HEK293 (cell line): ENCODE measurements at regions not wholly inside any gene's neighbourhood (a gene's known extent, or its start where the extent isn't known, plus 50 kb on each side); places are given as distances from the start of the nearest gene placed in this dataset.

Source experiments
- CTCF ChIA-PET: fragments of 350-600 bp; formaldehyde crosslinking; extraction: SDS; loops from one replicate; lab custom pipeline; 2021; ENCODE audit warnings: antibody characterized with exemption; lab: Yijun Ruan, JAX
- POLR2A ChIA-PET: fragments of 300-600 bp; formaldehyde crosslinking; extraction: SDS; loops from one replicate; lab custom pipeline; 2020; ENCODE audit warnings: antibody characterized with exemption, inconsistent platforms; lab: Yijun Ruan, JAX
- H3K27ac ChIP-seq: fragments of 200-500 bp; sonication (Bioruptor generic); 2 replicates; pipeline ENCODE4 v1.5.1; 2014; ENCODE audit warnings: low read depth, low read length, control low read depth, inconsistent platforms; ENCODE audit errors: extremely low read depth
- H3K36me3 ChIP-seq, 2 experiments: fragments of 200-500 bp in 1 of 2; sonication (Bioruptor generic) in 1 of 2; 1 replicate in 1 of 2; 2 replicates in 1 of 2; pipeline ENCODE4 v1.5.1; 2014 to 2017; ENCODE audit warnings: inconsistent platforms in 2 of 2, low read length in 2 of 2; ENCODE audit not compliant: control insufficient read depth in 2 of 2, insufficient read depth in 1 of 2
- H3K4me1 ChIP-seq: fragments of 200-500 bp; sonication (Bioruptor generic); 2 replicates; pipeline ENCODE4 v1.5.1; 2014; ENCODE audit warnings: mild to moderate bottlenecking, low read length, inconsistent platforms; ENCODE audit not compliant: control insufficient read depth, insufficient read depth
- H3K4me3 ChIP-seq: 2 replicates; pipeline ENCODE4 v1.5.1; 2011; ENCODE audit warnings: low read depth, mild to moderate bottlenecking, control low read depth, low read length, moderate library complexity
- H3K9me3 ChIP-seq: fragments of 200-500 bp; sonication (Bioruptor generic); 2 replicates; pipeline ENCODE4 v1.5.1; 2014; ENCODE audit warnings: low read depth, low read length, inconsistent platforms; ENCODE audit not compliant: control insufficient read depth, insufficient read depth
- FEZF1 ChIP-seq: fragments of 450-650 bp; formaldehyde crosslinking; IDR thresholded peaks from 2 replicates; pipeline ENCODE4 v1.5.1; 2016; ENCODE audit warnings: missing biosample characterization, missing genetic modification characterization
- ZFP3 ChIP-seq: fragments of 450-650 bp; formaldehyde crosslinking; IDR thresholded peaks from 2 replicates; pipeline ENCODE4 v1.5.1; 2016; ENCODE audit warnings: low read depth, missing biosample characterization, missing genetic modification characterization
- ZIC2 ChIP-seq: fragments of 450-650 bp; formaldehyde crosslinking; IDR thresholded peaks from 2 replicates; pipeline ENCODE4 v1.5.1; 2016; ENCODE audit warnings: missing biosample characterization, missing genetic modification characterization
- ZNF133 ChIP-seq: fragments of 450-650 bp; formaldehyde crosslinking; IDR thresholded peaks from 2 replicates; pipeline ENCODE4 v1.5.1; 2016; ENCODE audit warnings: missing biosample characterization, missing genetic modification characterization
- ZNF214 ChIP-seq: fragments of 450-650 bp; formaldehyde crosslinking; IDR thresholded peaks from 2 replicates; pipeline ENCODE4 v1.5.1; 2017; ENCODE audit warnings: missing biosample characterization, mild to moderate bottlenecking, missing genetic modification characterization, borderline replicate concordance
- ZNF362 ChIP-seq: fragments of 450-650 bp; formaldehyde crosslinking; IDR thresholded peaks from 2 replicates; pipeline ENCODE4 v1.5.1; 2016; ENCODE audit warnings: missing biosample characterization, missing genetic modification characterization
- ZNF366 ChIP-seq: fragments of 450-650 bp; formaldehyde crosslinking; conservative IDR thresholded peaks from 2 replicates; pipeline ENCODE4 v1.5.1; 2016; ENCODE audit warnings: missing biosample characterization, missing genetic modification characterization
- ZNF529 ChIP-seq: fragments of 450-650 bp; formaldehyde crosslinking; IDR thresholded peaks from 2 replicates; pipeline ENCODE4 v1.5.1; 2017; ENCODE audit warnings: missing genetic modification characterization, missing biosample characterization; ENCODE audit not compliant: insufficient replicate concordance
- ZNF549 ChIP-seq: fragments of 450-650 bp; IDR thresholded peaks from 2 replicates; pipeline ENCODE4 v1.5.1; 2018; ENCODE audit warnings: missing biosample characterization, missing genetic modification characterization, mild to moderate bottlenecking, inconsistent platforms, moderate library complexity
- ZNF571 ChIP-seq: fragments of 450-650 bp; formaldehyde crosslinking; IDR thresholded peaks from 2 replicates; pipeline ENCODE4 v1.5.0; 2017; ENCODE audit warnings: missing biosample characterization, missing genetic modification characterization
- ZNF670 ChIP-seq: fragments of 450-650 bp; formaldehyde crosslinking; IDR thresholded peaks from 2 replicates; pipeline ENCODE4 v1.5.1; 2016; ENCODE audit warnings: missing biosample characterization, missing genetic modification characterization, low read depth
- ZNF704 ChIP-seq: fragments of 450-650 bp; formaldehyde crosslinking; IDR thresholded peaks from 2 replicates; pipeline ENCODE4 v1.5.1; 2016; ENCODE audit warnings: missing biosample characterization, missing genetic modification characterization
- ZNF747 ChIP-seq: fragments of 450-650 bp; formaldehyde crosslinking; IDR thresholded peaks from 2 replicates; pipeline ENCODE4 v1.5.1; 2016; ENCODE audit warnings: missing biosample characterization, missing genetic modification characterization
- ZNF777 ChIP-seq: fragments of 450-650 bp; formaldehyde crosslinking; IDR thresholded peaks from 2 replicates; pipeline ENCODE4 v1.5.1; 2017; ENCODE audit warnings: missing biosample characterization, missing genetic modification characterization, borderline replicate concordance
- ZNF792 ChIP-seq: fragments of 450-650 bp; formaldehyde crosslinking; IDR thresholded peaks from 2 replicates; pipeline ENCODE4 v1.5.1; 2016; ENCODE audit warnings: missing biosample characterization, missing genetic modification characterization
- TF ChIP-seq, protein P1 (sequence below): fragments of 450-650 bp; formaldehyde crosslinking; IDR thresholded peaks from 2 replicates; pipeline ENCODE4 v1.5.1; 2017; ENCODE audit warnings: missing biosample characterization, missing genetic modification characterization
- TF ChIP-seq, protein P2 (sequence below): fragments of 450-650 bp; formaldehyde crosslinking; IDR thresholded peaks from 2 replicates; pipeline ENCODE4 v1.5.1; 2016; ENCODE audit warnings: missing biosample characterization, missing genetic modification characterization, borderline replicate concordance

DNA sequence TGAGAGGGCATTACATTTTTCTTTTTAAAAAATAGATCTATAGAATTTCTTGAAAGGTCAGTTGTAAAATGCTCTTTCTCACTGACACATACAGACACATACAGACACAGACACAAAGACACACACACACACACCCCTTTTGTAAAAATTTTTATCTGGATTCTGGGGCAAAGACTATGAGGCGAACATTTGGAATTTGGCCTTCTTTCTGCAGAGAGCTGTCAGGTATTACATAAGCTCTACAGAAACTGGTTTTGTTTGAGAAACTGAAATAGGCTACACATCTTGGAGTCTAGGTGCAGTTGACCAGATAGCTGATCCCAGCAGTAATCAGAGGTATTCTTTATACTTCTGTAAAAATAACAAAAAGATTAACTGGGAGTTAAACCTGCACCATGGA is 315.9 kb upstream of the RPS23 start:
- TF ChIP-seq ZNF362 (tag by site-specific recombination) (no peak), ZNF747 (tag by site-specific recombination) (no peak)
- ChIA-PET POLR2A (no interaction called here), CTCF (no interaction called here)
- Histone ChIP-seq H3K4me3 (no peak overlapping the region), H3K36me3 (no peaks in the 10 kb centered on the region), H3K4me1 (no peaks in the 10 kb centered on the region), H3K9me3 (no peaks in the 10 kb centered on the region), H3K27ac (no peak overlapping the region)

GRCh38 chr5:82593481-82593880 is 315.3 kb upstream of the RPS23 start:
- CTCF ChIA-PET: no interaction called here
- no peak overlapping the region for H3K4me3 ChIP-seq
- H3K36me3 ChIP-seq: no peaks in the 10 kb centered on the region
- H3K9me3 ChIP-seq: no peaks in the 10 kb centered on the region
- H3K27ac ChIP-seq: no peak overlapping the region
- H3K4me1 ChIP-seq: no peaks in the 10 kb centered on the region
- TF ChIP-seq ZFP3 (no peak), ZNF133 (tag by site-specific recombination) (no peak), ZNF366 (tag by site-specific recombination) (no peak), ZNF704 (tag by site-specific recombination) (no peak), ZNF792 (tag by site-specific recombination) (no peak), ZNF529 (tag by site-specific recombination) (no peak), ZIC2 (tag by site-specific recombination) (no peak), ZNF670 (tag by site-specific recombination) (no peak), ZNF777 (tag by site-specific recombination) (no peak), ZNF549 (no peak), ZNF214 (tag by site-specific recombination) (no peak), ZNF571 (tag by site-specific recombination) (no peak), FEZF1 (tag by site-specific recombination) (no peak)
- TF ChIP-seq, protein P1, sequence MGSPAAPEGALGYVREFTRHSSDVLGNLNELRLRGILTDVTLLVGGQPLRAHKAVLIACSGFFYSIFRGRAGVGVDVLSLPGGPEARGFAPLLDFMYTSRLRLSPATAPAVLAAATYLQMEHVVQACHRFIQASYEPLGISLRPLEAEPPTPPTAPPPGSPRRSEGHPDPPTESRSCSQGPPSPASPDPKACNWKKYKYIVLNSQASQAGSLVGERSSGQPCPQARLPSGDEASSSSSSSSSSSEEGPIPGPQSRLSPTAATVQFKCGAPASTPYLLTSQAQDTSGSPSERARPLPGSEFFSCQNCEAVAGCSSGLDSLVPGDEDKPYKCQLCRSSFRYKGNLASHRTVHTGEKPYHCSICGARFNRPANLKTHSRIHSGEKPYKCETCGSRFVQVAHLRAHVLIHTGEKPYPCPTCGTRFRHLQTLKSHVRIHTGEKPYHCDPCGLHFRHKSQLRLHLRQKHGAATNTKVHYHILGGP: no peak
- TF ChIP-seq, protein P2, sequence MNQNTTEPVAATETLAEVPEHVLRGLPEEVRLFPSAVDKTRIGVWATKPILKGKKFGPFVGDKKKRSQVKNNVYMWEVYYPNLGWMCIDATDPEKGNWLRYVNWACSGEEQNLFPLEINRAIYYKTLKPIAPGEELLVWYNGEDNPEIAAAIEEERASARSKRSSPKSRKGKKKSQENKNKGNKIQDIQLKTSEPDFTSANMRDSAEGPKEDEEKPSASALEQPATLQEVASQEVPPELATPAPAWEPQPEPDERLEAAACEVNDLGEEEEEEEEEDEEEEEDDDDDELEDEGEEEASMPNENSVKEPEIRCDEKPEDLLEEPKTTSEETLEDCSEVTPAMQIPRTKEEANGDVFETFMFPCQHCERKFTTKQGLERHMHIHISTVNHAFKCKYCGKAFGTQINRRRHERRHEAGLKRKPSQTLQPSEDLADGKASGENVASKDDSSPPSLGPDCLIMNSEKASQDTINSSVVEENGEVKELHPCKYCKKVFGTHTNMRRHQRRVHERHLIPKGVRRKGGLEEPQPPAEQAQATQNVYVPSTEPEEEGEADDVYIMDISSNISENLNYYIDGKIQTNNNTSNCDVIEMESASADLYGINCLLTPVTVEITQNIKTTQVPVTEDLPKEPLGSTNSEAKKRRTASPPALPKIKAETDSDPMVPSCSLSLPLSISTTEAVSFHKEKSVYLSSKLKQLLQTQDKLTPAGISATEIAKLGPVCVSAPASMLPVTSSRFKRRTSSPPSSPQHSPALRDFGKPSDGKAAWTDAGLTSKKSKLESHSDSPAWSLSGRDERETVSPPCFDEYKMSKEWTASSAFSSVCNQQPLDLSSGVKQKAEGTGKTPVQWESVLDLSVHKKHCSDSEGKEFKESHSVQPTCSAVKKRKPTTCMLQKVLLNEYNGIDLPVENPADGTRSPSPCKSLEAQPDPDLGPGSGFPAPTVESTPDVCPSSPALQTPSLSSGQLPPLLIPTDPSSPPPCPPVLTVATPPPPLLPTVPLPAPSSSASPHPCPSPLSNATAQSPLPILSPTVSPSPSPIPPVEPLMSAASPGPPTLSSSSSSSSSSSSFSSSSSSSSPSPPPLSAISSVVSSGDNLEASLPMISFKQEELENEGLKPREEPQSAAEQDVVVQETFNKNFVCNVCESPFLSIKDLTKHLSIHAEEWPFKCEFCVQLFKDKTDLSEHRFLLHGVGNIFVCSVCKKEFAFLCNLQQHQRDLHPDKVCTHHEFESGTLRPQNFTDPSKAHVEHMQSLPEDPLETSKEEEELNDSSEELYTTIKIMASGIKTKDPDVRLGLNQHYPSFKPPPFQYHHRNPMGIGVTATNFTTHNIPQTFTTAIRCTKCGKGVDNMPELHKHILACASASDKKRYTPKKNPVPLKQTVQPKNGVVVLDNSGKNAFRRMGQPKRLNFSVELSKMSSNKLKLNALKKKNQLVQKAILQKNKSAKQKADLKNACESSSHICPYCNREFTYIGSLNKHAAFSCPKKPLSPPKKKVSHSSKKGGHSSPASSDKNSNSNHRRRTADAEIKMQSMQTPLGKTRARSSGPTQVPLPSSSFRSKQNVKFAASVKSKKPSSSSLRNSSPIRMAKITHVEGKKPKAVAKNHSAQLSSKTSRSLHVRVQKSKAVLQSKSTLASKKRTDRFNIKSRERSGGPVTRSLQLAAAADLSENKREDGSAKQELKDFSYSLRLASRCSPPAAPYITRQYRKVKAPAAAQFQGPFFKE (tag by site-specific recombination): no peak
- POLR2A ChIA-PET: no interaction called here
